Fibroblast of mammary gland (primary cell): ENCODE measurements at regions not wholly inside any gene's neighbourhood (a gene's known extent, or its start where the extent isn't known, plus 50 kb on each side); places are given as distances from the start of the nearest gene placed in this dataset.

Source experiments
- DNase-seq: peaks from one replicate; pipeline ENCODE4 v3.0.0-alpha.2; 2010; ENCODE audit warnings: low read depth
- H3K4me3 ChIP-seq: 2 replicates; pipeline ENCODE4 v1.5.1; 2011; ENCODE audit warnings: low read depth, mild to moderate bottlenecking, low read length, moderate library complexity; ENCODE audit not compliant: control insufficient read depth
- TF ChIP-seq, protein P1 (sequence below): conservative IDR thresholded peaks from 2 replicates; pipeline ENCODE4 v1.5.1; 2011; ENCODE audit warnings: low read depth, low read length, inconsistent platforms; ENCODE audit not compliant: control insufficient read depth, insufficient read depth

DNA sequence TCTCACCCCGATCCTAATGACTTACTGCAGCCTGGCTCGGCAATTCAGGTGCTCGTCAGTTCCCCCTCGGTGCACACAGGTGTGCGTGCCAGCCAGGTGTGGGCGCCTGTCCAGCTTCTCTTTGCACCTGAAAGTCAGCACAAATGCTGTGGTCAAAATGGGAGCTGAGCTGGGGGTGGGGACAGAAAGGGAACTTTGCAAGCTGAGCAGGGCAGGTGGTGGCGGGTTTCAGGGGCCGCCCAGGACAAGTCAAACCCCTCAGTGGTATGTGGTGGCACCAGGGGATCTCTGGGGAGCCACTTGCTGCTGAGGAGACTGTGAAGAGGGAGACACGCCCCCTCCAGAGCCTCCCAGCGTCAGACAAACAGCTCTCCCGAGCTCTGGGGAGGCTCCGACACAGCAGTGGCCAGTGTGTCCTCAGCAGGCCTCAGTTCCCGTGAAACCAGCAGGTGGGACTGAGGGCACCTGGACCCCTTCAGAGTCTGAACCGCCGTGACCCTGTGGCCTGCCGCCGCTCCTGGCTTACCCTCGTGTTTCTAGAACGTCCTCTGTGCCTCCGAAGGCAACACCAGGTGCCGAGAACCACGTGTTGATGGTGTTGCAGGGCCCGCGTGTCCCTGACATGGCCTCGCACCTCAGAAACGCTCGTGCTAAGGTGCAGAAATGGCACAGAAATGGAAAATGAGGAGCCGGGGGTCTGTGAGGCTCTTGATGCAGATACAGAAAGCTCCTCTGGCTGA lies 233.5 kb upstream of the TNRC6C start:
- no peak for DNase-seq
- TF ChIP-seq, protein P1, sequence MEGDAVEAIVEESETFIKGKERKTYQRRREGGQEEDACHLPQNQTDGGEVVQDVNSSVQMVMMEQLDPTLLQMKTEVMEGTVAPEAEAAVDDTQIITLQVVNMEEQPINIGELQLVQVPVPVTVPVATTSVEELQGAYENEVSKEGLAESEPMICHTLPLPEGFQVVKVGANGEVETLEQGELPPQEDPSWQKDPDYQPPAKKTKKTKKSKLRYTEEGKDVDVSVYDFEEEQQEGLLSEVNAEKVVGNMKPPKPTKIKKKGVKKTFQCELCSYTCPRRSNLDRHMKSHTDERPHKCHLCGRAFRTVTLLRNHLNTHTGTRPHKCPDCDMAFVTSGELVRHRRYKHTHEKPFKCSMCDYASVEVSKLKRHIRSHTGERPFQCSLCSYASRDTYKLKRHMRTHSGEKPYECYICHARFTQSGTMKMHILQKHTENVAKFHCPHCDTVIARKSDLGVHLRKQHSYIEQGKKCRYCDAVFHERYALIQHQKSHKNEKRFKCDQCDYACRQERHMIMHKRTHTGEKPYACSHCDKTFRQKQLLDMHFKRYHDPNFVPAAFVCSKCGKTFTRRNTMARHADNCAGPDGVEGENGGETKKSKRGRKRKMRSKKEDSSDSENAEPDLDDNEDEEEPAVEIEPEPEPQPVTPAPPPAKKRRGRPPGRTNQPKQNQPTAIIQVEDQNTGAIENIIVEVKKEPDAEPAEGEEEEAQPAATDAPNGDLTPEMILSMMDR, result no peak
- no peak overlapping the region for H3K4me3 ChIP-seq

DNA sequence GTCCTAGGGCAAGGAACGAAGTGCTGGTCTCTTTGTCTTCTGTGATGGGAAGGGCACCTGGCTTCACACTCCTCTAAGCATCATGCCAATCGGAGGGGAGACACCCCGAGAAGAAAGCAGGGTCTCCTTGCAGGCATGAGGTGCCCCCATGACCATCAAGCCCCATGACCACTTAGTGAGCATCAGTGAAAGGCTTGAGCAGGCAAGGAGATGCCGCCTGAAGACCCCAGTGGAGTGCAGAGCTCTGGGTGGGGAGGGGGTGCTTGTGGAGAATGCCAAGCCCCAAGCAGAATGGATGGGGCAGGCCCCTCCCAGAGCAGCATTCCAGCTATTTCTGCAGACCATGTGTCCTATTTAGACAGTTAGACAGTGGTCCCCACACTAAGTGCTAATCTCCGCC lies 232.7 kb upstream of the TNRC6C start:
- TF ChIP-seq, protein P1, result no peak
- no peak for DNase-seq
- H3K4me3 ChIP-seq, result no peak overlapping the region

DNA sequence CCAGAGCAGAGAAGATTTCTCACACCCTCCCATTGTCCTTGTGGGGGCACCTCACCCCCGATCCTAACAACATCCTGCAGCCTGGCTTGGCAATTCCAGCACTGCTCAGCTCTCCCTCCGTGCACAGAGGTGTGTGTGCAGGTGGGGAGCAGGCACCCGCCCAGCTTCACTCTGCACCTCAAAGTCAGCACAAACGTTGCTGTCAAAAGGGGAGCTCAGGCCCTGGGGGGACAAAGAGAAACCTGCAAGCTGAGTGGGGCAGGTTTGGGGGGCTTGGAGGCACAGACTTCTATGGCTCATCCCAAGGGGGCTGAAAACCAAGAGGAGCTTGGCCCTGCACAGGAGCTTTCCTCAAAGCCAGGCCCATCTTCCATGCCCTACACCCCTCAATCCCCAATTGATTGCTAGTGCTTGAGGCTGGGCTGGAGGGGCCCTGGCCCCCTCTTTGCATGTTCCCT lies 231.9 kb upstream of the TNRC6C start:
- no peak for DNase-seq
- H3K4me3 ChIP-seq, result no peak overlapping the region
- TF ChIP-seq, protein P1, result no peak

DNA sequence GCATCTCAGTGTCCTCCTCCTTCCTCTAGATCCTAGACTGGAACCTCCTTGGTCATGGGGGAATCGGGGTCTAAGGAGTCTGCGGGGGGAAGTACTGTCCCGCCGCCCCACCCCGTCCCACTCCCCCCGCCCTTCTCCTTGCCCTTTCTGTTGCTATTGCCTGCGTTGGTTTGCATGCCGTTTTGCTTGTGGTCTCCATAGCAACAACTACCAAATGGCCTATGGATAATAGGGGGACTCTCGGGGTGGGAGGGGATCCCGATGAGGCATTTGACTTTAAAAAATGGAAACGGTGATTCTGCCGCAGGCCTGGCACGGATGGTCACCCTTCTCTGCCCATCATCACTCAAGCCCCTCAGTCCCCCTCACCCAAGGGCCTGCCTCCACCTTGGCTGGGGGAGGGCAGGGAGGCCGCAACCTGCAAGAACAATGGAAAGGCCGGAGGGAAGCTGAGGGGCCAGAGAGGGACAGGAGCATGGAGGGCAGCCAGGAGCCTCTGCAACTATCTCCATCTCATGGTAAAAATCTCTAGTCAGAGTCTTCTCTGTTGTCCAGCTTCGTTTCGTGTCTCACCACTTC lies 231.4 kb upstream of the TNRC6C start:
- TF ChIP-seq, protein P1, result no peak
- H3K4me3 ChIP-seq, result no peak overlapping the region
- no peak for DNase-seq

DNA sequence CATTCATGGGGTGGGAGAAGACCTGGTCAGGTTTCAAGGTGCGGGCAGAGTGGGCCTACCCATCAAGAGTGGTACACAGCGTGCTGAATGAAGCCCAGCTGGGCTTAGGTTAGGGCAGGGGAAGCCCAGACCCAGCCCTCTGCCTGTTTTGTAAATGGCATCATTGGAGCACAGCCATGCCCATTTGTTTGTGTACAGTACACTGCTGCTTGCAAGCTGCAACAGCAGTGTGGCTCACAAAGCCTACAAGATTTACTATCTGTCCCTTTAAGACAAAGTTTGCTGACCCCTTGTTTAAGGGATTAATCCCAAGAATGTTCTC lies 230.1 kb upstream of the TNRC6C start:
- H3K4me3 ChIP-seq, result no peak overlapping the region
- DNase-seq, result no peak
- TF ChIP-seq, protein P1, result no peak

DNA sequence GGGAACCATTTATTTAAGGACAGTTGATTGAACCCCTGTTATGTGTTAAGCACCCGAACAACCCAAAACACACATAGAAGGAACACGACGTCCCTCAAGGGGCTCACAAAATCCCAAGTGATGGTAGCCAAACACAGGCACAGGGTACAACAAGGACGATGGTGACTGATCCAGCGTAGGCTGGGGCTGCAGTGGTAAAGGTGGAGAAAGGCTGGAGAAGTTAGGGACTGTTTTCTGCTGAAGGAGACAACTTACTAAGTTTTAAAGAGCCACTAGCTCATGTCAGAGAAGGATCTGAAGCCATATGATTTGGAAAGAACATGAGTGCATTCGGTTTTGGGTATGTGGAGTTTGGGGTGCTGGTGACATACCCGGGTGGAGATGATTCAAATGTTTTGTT lies 229.6 kb upstream of the TNRC6C start:
- DNase-seq, result no peak
- TF ChIP-seq, protein P1, result no peak
- no peak overlapping the region for H3K4me3 ChIP-seq
